ENCODE measurements at regions not wholly inside any gene's neighbourhood (a gene's known extent, or its start where the extent isn't known, plus 50 kb on each side); places are given as distances from the start of the nearest gene placed in this dataset.

GRCh38 chr1:30317921-30318320 lies 405.5 kb downstream of the MATN1 start:
- TF ChIP-seq CTCF (optimal IDR thresholded peaks at IDR 0.05 in 1 of 3, IDR thresholded peaks at IDR 0.05 in 1 of 3, conservative IDR thresholded peaks at IDR 0.05 in 1 of 3; ENCODE audit: extremely low read depth in 1 of 3, insufficient read depth in 2 of 3, low read length in 3 of 3) (no peak), EZH2 (IDR thresholded peaks at IDR 0.05; ENCODE audit: low read length) (no peak)

All from keratinocyte (primary cell).